ENCODE measurements at regions not wholly inside any gene's neighbourhood (a gene's known extent, or its start where the extent isn't known, plus 50 kb on each side); places are given as distances from the start of the nearest gene placed in this dataset.

- TF ChIP-seq CTCF (IDR thresholded peaks at IDR 0.05 in 4 of 5, conservative IDR thresholded peaks at IDR 0.05 in 1 of 5), result no peak
- TF ChIP-seq POLR2A (IDR thresholded peaks at IDR 0.05), result no peak
These were observed 116.8 kb downstream of the TES start for GRCh38 chr7:116327135-116327534.

All from gastrocnemius medialis (tissue), 4 donors.